HG03469 (cell line): ENCODE measurements at regions not wholly inside any gene's neighbourhood (a gene's known extent, or its start where the extent isn't known, plus 50 kb on each side); places are given as distances from the start of the nearest gene placed in this dataset.

ENCODE experiments used
- ATAC-seq: cut with Tn5 transposase; IDR thresholded peaks from one replicate; pipeline ENCODE4 v1.9.1; 2021; ENCODE audit warnings: mild to moderate bottlenecking, moderate library complexity, moderate number of reproducible peaks; ENCODE audit not compliant: unreplicated experiment

GRCh38 chr1:116231752-116232151, 120.6 kb downstream of the MAB21L3 start:
- no peak for ATAC-seq

- peak; percentile 55 for ATAC-seq
Measured at GRCh38 chr1:116232989-116233514, 121.9 kb downstream of the MAB21L3 start.

- no peak for ATAC-seq
Measured at GRCh38 chr1:116234429-116234828, 123.2 kb downstream of the MAB21L3 start.

- no peak for ATAC-seq
Measured at GRCh38 chr1:116239916-116240315, 128.7 kb downstream of the MAB21L3 start.

GRCh38 chr1:116242741-116243140, 130.3 kb upstream of the ATP1A1 start:
- no peak for ATAC-seq

GRCh38 chr1:116243333-116244054, 129.6 kb upstream of the ATP1A1 start:
- ATAC-seq: no peak

GRCh38 chr1:116246174-116246573, 126.9 kb upstream of the ATP1A1 start:
- no peak for ATAC-seq

- ATAC-seq: no peak
Measured at GRCh38 chr1:116252271-116252670, 120.8 kb upstream of the ATP1A1 start.

- ATAC-seq: no peak
Measured at GRCh38 chr1:116252785-116253184, 120.3 kb upstream of the ATP1A1 start.

- no peak for ATAC-seq
Measured at GRCh38 chr1:116253566-116254382, 119.3 kb upstream of the ATP1A1 start.

GRCh38 chr1:116254776-116255175, 118.3 kb upstream of the ATP1A1 start:
- ATAC-seq: no peak

- no peak for ATAC-seq
Measured at GRCh38 chr1:116255486-116256285, 117.4 kb upstream of the ATP1A1 start.

- ATAC-seq: no peak
Measured at GRCh38 chr1:116256286-116256649, 116.8 kb upstream of the ATP1A1 start.

GRCh38 chr1:116256875-116257274, 116.2 kb upstream of the ATP1A1 start:
- no peak for ATAC-seq

- no peak for ATAC-seq
Measured at GRCh38 chr1:116257341-116257767, 115.7 kb upstream of the ATP1A1 start.

GRCh38 chr1:116257836-116258235, 115.2 kb upstream of the ATP1A1 start:
- no peak for ATAC-seq

GRCh38 chr1:116258668-116259419, 114.2 kb upstream of the ATP1A1 start:
- no peak for ATAC-seq

- ATAC-seq: no peak
Measured at GRCh38 chr1:116259663-116260062, 113.4 kb upstream of the ATP1A1 start.

- no peak for ATAC-seq
Measured at GRCh38 chr1:116260115-116260514, 112.9 kb upstream of the ATP1A1 start.

- no peak for ATAC-seq
Measured at GRCh38 chr1:116260621-116261020, 112.4 kb upstream of the ATP1A1 start.
